HG02840 (cell line): ENCODE measurements at regions not wholly inside any gene's neighbourhood (a gene's known extent, or its start where the extent isn't known, plus 50 kb on each side); places are given as distances from the start of the nearest gene placed in this dataset.
"Not testable (repeated sequence)": the region's sequence is repeated elsewhere in the genome, so short reads cannot be mapped to it uniquely, and the experiment has no call there.

Experiments
- ATAC-seq: cut with Tn5 transposase; IDR thresholded peaks from one replicate; pipeline ENCODE4 v1.9.1; 2021; ENCODE audit warnings: mild to moderate bottlenecking, moderate library complexity, moderate number of reproducible peaks; ENCODE audit not compliant: unreplicated experiment, low FRiP score

DNA sequence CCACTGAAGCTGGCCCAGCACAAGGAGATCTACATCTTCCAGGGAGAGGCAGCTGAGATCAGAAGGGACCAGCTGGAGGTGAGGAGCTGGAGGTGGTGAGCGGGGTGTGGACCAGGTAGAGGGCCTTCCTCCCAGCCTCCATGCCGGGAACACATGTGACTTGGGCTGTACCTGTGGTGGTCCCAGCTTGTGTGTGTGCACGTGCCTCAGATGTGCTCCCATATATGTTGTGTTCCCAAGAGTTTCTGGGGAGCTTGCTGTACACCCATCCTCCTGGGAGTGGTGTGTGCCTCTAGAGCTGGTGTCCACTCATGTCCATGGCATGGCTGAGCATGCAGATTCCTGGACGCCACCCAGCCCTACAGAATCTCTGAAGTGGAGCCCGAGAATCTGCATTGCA, 183.7 kb upstream of the AKAP13 start:
- ATAC-seq: not testable (repeated sequence)

DNA sequence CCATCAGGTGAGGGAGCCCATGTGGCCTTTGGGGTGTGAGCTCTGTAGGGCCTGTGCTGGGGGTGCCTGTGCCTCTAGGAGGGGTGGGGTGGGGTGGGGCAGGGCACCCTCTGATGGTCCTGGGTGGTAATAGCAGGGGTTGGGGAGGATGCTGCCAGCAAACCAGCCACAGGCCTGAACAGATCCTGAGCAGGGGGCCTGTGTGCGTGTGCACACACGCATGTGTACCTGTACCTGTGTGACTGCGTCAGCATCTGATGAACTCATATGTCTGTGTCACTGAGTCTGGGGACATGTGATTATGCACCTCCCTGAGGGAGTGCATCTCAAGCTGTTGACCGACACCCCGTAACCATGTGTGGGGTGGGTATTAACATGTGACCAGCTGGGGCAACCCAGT, 182.8 kb upstream of the AKAP13 start:
- ATAC-seq: not testable (repeated sequence)

GRCh38 chr15:85198432-85198831, 182.0 kb upstream of the AKAP13 start:
- not testable (repeated sequence) for ATAC-seq

GRCh38 chr15:85200215-85200614, 180.2 kb upstream of the AKAP13 start:
- ATAC-seq: not testable (repeated sequence)

DNA sequence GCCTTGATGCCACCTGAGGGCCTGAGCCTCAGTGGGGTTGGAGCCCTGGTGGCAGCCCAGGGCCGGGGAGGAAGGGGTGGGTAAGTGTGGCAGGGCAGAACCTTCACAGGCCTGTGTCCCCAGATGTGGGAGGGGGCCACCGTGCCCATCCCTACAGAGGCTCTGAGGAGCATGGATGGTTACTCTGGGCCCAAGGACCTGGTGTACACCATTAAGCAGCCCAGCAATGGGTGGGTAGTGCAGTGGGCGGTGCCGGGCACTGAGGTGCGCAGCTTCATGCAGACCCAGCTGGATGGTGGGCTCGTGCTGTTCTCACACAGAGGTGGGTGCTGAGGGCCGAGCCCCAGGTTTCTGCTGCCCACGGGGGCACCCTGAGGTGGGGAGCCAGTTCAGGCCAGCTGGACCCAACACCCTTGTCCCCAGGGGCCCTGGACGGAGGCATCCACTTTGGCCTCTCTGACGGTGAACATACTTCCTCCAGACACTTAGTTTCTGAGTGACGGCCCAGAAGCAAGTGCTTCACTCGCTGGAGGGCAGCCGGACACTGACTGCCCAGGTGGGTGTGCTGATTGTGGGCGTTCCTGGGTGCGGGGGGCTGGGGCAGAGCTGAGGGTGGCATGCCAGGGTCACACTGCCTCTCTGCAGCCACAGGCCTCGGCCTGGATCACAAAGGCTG, 179.1 kb upstream of the AKAP13 start:
- not testable (repeated sequence) for ATAC-seq

DNA sequence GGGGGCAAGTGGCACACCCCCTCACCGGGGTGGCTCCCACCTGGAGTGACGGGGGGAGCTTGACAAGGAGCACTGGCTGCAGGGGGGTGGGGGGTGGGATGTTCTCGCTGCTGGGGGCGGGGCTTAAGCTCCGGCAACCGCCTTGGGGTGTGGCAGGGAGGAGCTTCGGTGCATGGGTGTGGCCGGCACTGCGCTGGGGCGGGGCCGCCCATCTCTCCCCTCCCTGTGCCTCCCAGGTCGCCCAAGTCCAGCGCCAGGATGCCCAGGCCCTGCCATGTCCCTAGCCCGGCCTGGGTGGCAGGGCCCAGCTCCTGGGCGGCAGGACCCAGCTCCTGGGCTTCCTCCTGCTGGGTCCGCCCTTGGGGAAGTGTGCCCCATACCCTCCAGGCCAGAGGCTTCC, 175.9 kb upstream of the AKAP13 start:
- ATAC-seq: not testable (repeated sequence)

DNA sequence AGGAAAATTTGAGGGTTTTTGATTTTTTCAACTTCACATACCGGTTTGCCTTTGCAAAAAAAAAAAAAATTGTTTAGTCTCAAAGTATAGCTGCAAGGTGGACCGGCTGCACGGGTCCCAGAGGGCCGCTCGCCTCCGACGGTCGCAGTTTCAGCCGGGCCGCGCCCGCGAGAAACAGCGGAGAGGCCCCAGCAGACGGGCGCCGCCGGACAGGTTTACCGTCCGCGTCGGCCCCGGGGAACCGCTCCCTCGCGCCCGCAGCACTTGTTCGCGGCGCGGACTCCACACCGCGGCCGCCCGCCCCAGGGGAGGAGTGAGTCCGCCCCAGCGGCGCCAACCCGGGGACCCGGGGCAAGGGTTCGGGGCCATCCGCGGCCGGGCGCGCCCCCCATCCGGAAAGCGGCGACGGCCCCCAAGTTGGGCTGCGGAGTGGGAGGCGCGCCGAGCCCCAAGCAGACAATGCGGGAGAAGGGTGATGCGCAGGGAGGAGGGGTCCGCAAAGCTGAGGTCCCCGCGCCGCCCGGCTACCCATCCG, 146.5 kb upstream of the AKAP13 start:
- ATAC-seq: not testable (repeated sequence)

DNA sequence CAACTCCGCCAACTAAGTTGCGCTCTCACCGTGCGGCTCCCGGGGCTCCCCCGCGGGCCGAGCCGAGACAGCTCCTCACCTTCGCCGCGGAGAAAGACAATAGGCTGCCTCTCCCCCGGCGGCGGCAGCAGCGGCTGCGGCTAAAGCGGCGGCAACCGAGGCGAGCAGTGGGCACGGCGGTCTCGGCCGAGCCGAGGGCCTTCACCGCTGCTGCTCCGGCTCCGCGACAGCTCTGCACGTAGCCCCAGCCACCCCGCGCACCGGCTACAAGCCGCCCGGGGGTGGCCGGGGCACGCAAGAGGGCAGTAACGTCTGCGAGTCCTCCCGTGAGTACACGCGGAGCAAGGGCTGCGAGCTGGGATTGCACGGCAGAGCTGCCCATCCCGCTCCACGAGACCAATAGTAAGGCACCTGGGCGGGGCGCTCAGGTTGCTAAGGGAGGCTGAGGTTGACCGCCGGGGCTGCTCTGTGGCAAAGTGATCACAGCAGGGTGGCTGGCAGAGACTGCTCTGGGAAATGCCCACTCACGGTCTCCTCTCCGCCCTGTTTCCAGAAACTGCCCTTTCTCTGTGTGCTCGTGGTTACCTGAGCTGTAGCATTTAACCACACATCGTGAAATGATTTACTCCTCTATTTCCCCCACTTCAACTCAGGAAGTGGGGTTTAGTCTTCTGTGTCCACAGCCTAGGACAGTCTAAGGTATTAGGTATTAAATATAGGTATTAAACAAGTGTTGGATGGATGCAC, 145.8 kb upstream of the AKAP13 start:
- ATAC-seq: not testable (repeated sequence)

GRCh38 chr15:85244056-85244455, 136.3 kb upstream of the AKAP13 start:
- ATAC-seq: not testable (repeated sequence)

DNA sequence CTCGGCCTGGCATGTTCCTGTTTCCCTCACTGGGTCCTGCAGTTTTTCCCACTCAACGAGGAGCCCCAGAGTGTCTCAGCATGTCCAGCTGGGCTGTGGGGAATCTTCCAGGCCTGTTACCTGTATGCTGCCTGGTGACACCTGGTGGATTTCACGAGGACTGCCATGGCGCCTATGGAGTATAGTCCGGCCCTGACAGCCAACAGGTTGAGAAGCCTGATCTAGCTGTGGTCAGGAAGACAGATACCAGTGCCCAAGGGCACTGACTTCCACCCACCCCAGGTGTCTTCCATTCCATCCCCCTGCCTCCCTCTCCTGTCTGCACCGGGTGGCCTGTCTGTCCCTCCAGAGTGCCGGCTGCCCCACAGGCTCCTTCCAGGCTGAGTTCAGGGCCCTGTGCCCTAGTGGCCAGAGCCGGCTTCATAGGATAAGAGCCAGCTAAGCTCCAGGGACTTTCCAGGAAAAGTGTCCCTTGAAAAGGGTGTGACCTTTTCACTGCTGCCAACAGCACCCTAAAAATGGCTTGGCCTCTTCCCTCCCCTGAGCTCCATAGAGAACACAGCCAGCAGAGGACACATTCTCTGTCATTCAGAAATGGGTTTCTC, 129.4 kb upstream of the AKAP13 start:
- ATAC-seq: not testable (repeated sequence)

DNA sequence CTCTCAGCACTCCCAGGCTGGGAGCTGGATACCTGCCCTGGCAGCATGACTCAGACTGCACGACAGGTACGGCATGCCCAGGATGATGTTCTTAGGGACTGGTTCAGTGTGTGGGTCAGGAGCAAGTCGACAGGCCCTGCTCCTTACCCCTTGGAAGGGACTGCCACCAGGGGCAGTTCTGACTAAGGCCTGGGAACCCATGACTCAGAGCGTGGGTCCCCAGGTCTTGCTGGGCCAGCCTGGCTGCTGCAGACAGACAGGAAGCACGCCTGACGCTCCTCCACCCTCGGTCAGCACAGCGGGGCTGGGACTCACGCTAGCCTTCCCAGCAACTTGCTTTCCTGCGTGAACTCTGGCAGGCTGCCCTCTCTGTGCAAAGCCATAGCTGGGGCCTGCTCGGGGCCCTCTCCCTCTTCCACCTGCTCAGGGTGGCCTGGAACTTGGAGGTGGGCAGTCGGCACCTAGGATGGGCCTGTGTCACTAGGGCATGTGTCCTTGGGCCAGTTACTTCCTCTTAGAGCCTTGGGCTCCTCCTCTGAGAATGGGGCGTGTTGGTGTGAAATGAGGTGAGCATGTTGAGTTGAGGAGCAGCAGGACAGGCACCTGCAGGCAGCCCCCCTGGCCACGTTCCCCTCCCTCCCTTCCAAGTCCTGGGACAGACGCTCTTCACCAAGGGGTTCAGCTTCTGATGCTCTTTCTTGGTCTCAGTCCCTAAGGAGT, 127.0 kb upstream of the AKAP13 start:
- ATAC-seq: peak; percentile 61

- not testable (repeated sequence) for ATAC-seq
These were observed 125.4 kb upstream of the AKAP13 start for GRCh38 chr15:85254961-85255360.

GRCh38 chr15:85255502-85255901, 124.9 kb upstream of the AKAP13 start:
- not testable (repeated sequence) for ATAC-seq

- ATAC-seq: not testable (repeated sequence)
These were observed 124.1 kb upstream of the AKAP13 start for GRCh38 chr15:85256009-85256997.

DNA sequence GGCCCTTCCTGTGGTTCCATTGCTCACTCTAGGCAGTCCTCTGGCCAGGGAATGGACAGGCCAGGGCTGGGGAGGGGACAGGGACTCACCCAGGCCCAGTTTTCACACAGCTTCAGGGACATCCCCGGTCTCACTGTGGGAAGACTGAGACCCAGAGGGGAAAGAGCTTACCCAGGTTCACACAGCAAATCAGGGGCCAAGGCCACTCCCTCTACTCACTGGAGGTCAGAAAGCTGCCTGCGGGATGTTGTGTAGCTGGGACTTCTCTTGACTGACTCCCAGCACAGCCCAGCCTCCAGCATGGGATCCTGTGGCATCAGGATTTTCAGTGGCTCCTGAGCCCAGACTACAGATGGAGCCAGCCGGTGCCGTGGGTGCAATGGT, 122.3 kb upstream of the AKAP13 start:
- ATAC-seq: not testable (repeated sequence)

- ATAC-seq: not testable (repeated sequence)
These were observed 121.7 kb upstream of the AKAP13 start for GRCh38 chr15:85258559-85259209.

GRCh38 chr15:85260526-85260925, 119.9 kb upstream of the AKAP13 start:
- not testable (repeated sequence) for ATAC-seq

GRCh38 chr15:85262461-85263055, 117.8 kb upstream of the AKAP13 start:
- ATAC-seq: not testable (repeated sequence)
